ENCODE measurements at regions not wholly inside any gene's neighbourhood (a gene's known extent, or its start where the extent isn't known, plus 50 kb on each side); places are given as distances from the start of the nearest gene placed in this dataset.
A peak's percentile ranks its signal among the peaks of the same experiment; 100 is the strongest.

DNA sequence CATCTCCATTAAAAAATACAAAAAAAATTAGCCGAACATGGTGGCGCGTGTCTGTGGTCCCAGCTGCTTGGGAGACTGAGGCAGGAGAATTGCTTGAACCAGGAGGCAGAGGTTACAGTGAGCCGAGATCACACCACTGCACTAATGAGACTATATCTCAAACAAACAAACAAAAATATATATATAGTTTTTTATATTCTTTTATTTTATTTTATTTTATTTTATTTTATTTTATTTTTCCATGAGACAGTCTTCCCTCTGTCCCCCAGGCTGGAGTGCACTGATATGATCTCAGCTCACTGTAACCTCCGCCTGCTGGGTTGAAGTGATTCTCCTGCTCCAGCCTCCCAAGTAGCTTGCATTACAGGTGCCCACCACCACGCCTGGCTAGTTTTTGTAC lies 79.5 kb downstream of the IRF2BPL start:
- Histone ChIP-seq H3K4me1 (ENCODE audit: control insufficient read depth, insufficient read depth, low read length) (peaks cover 34% of the 10 kb centered on the region), H3K9me3 (ENCODE audit: control insufficient read depth in 2 of 2, low read length in 2 of 2) (no peaks in the 10 kb centered on the region), H3K36me3 (ENCODE audit: control insufficient read depth in 2 of 2, insufficient read depth in 2 of 2, low read length in 2 of 2) (no peaks in the 10 kb centered on the region), H3K4me3 (ENCODE audit: low read length in 2 of 2) (no peak overlapping the region), H3K27ac (ENCODE audit: low read length) (no peak overlapping the region), H3K27me3 (ENCODE audit: control insufficient read depth in 1 of 2, insufficient read depth in 2 of 2, low read length in 2 of 2) (no peaks in the 10 kb centered on the region), H3K9ac (ENCODE audit: low read length in 2 of 2) (no peak overlapping the region)

DNA sequence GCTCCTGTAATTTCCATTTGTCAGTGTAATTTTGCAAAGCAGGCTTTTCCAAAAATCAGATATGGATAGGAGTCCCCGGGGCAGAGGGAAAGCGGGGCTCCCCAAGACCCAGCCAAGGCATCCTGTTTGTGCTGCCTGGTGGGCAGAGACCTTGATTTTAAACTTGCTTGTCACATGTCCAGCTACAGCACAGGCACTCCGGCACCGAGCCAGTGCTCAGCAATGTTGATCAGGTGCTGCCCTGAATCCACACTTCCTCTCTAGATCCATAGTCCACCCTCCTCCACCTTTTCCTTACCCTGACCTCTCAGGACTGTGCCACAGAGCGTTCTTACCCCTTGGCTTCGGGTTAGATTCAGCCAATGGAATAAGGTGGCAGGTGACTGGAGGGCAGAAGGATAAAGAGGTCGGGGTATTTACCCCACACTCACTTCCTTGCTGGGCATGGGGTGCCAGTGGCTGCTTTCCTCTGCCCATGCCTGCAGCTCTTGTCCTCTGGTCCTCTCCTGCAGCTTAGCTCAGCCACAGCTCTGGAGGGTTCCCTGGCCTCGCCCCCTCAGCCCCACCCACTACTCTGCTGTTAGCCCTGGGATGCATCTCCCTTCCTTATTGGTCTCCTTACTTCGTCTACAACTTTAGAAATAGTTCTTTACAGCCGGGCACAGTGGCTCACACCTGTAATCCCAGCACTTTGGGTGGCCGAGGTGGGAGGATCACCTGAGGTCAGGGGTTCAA lies 80.1 kb downstream of the IRF2BPL start:
- Histone ChIP-seq H3K9ac (ENCODE audit: low read length in 2 of 2) (peak overlapping the region in 1 of 2 donors; percentile 13), H3K27me3 (ENCODE audit: control insufficient read depth in 1 of 2, insufficient read depth in 2 of 2, low read length in 2 of 2) (no peaks in the 10 kb centered on the region), H3K9me3 (ENCODE audit: control insufficient read depth in 2 of 2, low read length in 2 of 2) (no peaks in the 10 kb centered on the region), H3K4me1 (ENCODE audit: control insufficient read depth, insufficient read depth, low read length) (peaks cover 29% of the 10 kb centered on the region), H3K36me3 (ENCODE audit: control insufficient read depth in 2 of 2, insufficient read depth in 2 of 2, low read length in 2 of 2) (no peaks in the 10 kb centered on the region), H3K4me3 (ENCODE audit: low read length in 2 of 2) (no peak overlapping the region), H3K27ac (ENCODE audit: low read length) (peak overlapping the region; percentile 70)

- peaks cover 26% of the 10 kb centered on the region for H3K4me1 ChIP-seq (ENCODE audit: control insufficient read depth, insufficient read depth, low read length)
- H3K27me3 ChIP-seq (ENCODE audit: control insufficient read depth in 1 of 2, insufficient read depth in 2 of 2, low read length in 2 of 2) = no peaks in the 10 kb centered on the region
- peak overlapping the region; percentile 13 to 26 for H3K9ac ChIP-seq (ENCODE audit: low read length in 2 of 2)
- peak overlapping the region; percentile 70 for H3K27ac ChIP-seq (ENCODE audit: low read length)
- H3K4me3 ChIP-seq (ENCODE audit: low read length in 2 of 2) = peak overlapping the region in 1 of 2 donors; percentile 54
- no peaks in the 10 kb centered on the region for H3K9me3 ChIP-seq (ENCODE audit: control insufficient read depth in 2 of 2, low read length in 2 of 2)
- H3K36me3 ChIP-seq (ENCODE audit: control insufficient read depth in 2 of 2, insufficient read depth in 2 of 2, low read length in 2 of 2) = no peaks in the 10 kb centered on the region
These were observed 80.7 kb downstream of the IRF2BPL start for GRCh38 chr14:76947838-76948184.

DNA sequence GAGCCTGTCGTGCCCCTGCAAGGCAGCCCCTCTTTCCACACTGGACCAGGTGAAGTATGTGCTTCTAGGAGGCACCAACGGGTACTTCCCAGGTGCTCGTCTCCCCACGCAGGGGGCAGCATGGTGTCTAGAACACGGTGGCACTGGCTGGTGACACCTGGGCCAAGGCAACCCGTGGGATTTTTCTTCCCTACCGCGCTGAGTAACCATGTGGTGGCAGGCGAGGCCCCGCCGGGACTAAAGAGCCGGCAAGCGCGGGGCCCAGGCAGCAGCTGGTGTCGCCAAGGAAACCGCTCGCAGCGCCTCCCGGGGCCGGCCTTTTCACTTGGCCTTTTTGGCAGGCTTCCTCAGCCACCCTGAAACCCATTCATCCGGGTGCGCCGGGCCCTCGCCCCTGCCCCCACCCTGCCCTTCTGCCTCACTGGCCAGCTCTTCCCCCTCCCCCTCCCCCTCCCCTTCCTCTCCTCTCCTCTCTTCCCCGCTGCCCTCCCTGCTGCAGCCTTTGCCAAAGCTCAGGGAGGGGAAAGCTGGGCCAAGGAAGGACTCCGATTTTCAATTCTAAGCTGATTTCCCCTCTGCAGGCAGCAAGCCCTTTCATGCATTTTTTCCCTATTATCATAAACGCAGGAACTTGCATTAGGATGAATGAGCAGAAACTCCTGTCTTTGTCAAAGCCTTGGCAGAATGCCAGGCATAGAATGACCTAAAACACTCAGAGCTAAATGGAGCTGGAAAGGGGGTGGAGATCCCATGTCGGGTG lies 81.2 kb downstream of the IRF2BPL start:
- H3K9ac ChIP-seq (ENCODE audit: low read length in 2 of 2) = peak overlapping the region; percentile 46 to 47
- H3K27me3 ChIP-seq (ENCODE audit: control insufficient read depth in 1 of 2, insufficient read depth in 2 of 2, low read length in 2 of 2) = no peaks in the 10 kb centered on the region
- H3K27ac ChIP-seq (ENCODE audit: low read length) = peak overlapping the region; percentile 70
- peaks cover 26% of the 10 kb centered on the region for H3K4me1 ChIP-seq (ENCODE audit: control insufficient read depth, insufficient read depth, low read length)
- H3K4me3 ChIP-seq (ENCODE audit: low read length in 2 of 2) = peak overlapping the region in 1 of 2 donors; percentile 54
- H3K36me3 ChIP-seq (ENCODE audit: control insufficient read depth in 2 of 2, insufficient read depth in 2 of 2, low read length in 2 of 2) = no peaks in the 10 kb centered on the region
- no peaks in the 10 kb centered on the region for H3K9me3 ChIP-seq (ENCODE audit: control insufficient read depth in 2 of 2, low read length in 2 of 2)

- peak overlapping the region; percentile 70 for H3K27ac ChIP-seq (ENCODE audit: low read length)
- no peaks in the 10 kb centered on the region for H3K27me3 ChIP-seq (ENCODE audit: control insufficient read depth in 1 of 2, insufficient read depth in 2 of 2, low read length in 2 of 2)
- no peak overlapping the region for H3K4me3 ChIP-seq (ENCODE audit: low read length in 2 of 2)
- H3K36me3 ChIP-seq (ENCODE audit: control insufficient read depth in 2 of 2, insufficient read depth in 2 of 2, low read length in 2 of 2) = no peaks in the 10 kb centered on the region
- peak overlapping the region; percentile 46 to 47 for H3K9ac ChIP-seq (ENCODE audit: low read length in 2 of 2)
- H3K9me3 ChIP-seq (ENCODE audit: control insufficient read depth in 2 of 2, low read length in 2 of 2) = no peaks in the 10 kb centered on the region
- peaks cover 26% of the 10 kb centered on the region for H3K4me1 ChIP-seq (ENCODE audit: control insufficient read depth, insufficient read depth, low read length)
These were observed 81.8 kb downstream of the IRF2BPL start for GRCh38 chr14:76946753-76947077.

DNA sequence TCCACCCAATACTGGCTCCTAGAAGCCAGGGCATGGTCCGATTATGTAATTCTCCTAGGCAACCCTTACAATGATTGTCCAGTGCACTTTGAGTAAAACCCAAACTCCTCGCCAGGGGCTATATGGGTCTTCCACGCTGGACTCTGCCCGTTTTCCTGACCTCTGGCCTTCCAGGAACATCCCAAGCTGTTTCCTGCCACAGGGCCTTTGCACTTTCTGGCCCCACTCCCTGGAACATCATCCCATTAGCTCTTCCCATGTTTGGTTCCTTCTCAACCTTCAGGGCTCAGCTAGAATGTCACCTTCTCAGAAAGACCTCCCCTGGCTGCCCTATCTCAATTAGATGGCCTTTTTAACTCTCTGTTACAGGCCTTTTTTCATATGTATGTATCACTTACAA lies 85.4 kb downstream of the IRF2BPL start:
- H3K27me3 ChIP-seq (ENCODE audit: control insufficient read depth in 1 of 2, insufficient read depth in 2 of 2, low read length in 2 of 2) = no peaks in the 10 kb centered on the region
- H3K9me3 ChIP-seq (ENCODE audit: control insufficient read depth in 2 of 2, low read length in 2 of 2) = no peaks in the 10 kb centered on the region
- no peaks in the 10 kb centered on the region for H3K36me3 ChIP-seq (ENCODE audit: control insufficient read depth in 2 of 2, insufficient read depth in 2 of 2, low read length in 2 of 2)
- peaks cover 24% of the 10 kb centered on the region for H3K4me1 ChIP-seq (ENCODE audit: control insufficient read depth, insufficient read depth, low read length)
- no peak overlapping the region for H3K27ac ChIP-seq (ENCODE audit: low read length)
- no peak overlapping the region for H3K4me3 ChIP-seq (ENCODE audit: low read length in 2 of 2)
- H3K9ac ChIP-seq (ENCODE audit: low read length in 2 of 2) = no peak overlapping the region

GRCh38 chr14:76941946-76942805 lies 86.3 kb downstream of the IRF2BPL start:
- Histone ChIP-seq H3K4me1 (ENCODE audit: control insufficient read depth, insufficient read depth, low read length) (peaks cover 26% of the 10 kb centered on the region), H3K9ac (ENCODE audit: low read length in 2 of 2) (no peak overlapping the region), H3K27ac (ENCODE audit: low read length) (no peak overlapping the region), H3K36me3 (ENCODE audit: control insufficient read depth in 2 of 2, insufficient read depth in 2 of 2, low read length in 2 of 2) (no peaks in the 10 kb centered on the region), H3K4me3 (ENCODE audit: low read length in 2 of 2) (no peak overlapping the region), H3K27me3 (ENCODE audit: control insufficient read depth in 1 of 2, insufficient read depth in 2 of 2, low read length in 2 of 2) (no peaks in the 10 kb centered on the region), H3K9me3 (ENCODE audit: control insufficient read depth in 2 of 2, low read length in 2 of 2) (no peaks in the 10 kb centered on the region)

- H3K4me1 ChIP-seq (ENCODE audit: control insufficient read depth, insufficient read depth, low read length) = peaks cover 24% of the 10 kb centered on the region
- no peaks in the 10 kb centered on the region for H3K27me3 ChIP-seq (ENCODE audit: control insufficient read depth in 1 of 2, insufficient read depth in 2 of 2, low read length in 2 of 2)
- H3K4me3 ChIP-seq (ENCODE audit: low read length in 2 of 2) = no peak overlapping the region
- no peak overlapping the region for H3K9ac ChIP-seq (ENCODE audit: low read length in 2 of 2)
- H3K36me3 ChIP-seq (ENCODE audit: control insufficient read depth in 2 of 2, insufficient read depth in 2 of 2, low read length in 2 of 2) = no peaks in the 10 kb centered on the region
- no peaks in the 10 kb centered on the region for H3K9me3 ChIP-seq (ENCODE audit: control insufficient read depth in 2 of 2, low read length in 2 of 2)
- no peak overlapping the region for H3K27ac ChIP-seq (ENCODE audit: low read length)
These were observed 87.0 kb downstream of the IRF2BPL start for GRCh38 chr14:76941544-76941943.

DNA sequence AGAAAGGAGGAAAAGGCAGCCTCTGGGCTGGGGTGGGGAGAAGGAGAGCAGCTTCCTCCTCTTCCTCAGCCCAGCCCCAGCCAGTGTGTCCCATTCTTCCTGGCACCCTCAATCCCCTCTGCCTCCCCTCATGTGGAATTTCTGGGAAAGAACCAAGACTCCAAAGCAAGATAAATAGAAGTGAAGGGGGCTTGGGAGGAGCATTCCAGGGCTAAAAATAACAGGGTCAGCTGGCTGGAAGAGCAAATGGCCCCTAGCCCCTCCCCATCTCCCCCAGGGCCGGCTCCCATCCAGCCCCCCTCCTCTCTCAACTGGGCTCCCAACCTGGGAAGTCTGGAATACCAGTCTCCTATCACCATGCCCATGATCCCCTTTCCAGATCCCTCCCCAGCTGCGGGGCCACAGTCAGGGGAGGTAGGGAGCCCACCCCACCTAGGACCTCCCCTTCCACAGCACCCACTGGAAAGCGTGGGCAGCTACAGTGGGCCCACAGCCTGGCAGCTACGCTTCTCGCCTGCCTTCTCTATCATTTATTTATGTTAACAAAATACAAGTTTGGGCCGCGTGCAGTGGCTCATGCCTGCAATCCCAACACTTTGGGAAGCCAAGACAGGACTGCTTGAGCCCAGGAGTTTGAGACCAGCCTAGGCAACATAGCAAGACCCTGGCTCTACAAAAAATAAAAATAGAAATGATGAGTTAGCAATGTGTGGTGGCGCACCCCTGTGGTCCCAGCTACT lies 88.3 kb downstream of the IRF2BPL start:
- H3K27me3 ChIP-seq (ENCODE audit: control insufficient read depth in 1 of 2, insufficient read depth in 2 of 2, low read length in 2 of 2) = no peaks in the 10 kb centered on the region
- no peaks in the 10 kb centered on the region for H3K9me3 ChIP-seq (ENCODE audit: control insufficient read depth in 2 of 2, low read length in 2 of 2)
- H3K4me1 ChIP-seq (ENCODE audit: control insufficient read depth, insufficient read depth, low read length) = peaks cover 24% of the 10 kb centered on the region
- no peaks in the 10 kb centered on the region for H3K36me3 ChIP-seq (ENCODE audit: control insufficient read depth in 2 of 2, insufficient read depth in 2 of 2, low read length in 2 of 2)
- no peak overlapping the region for H3K4me3 ChIP-seq (ENCODE audit: low read length in 2 of 2)
- no peak overlapping the region for H3K27ac ChIP-seq (ENCODE audit: low read length)
- H3K9ac ChIP-seq (ENCODE audit: low read length in 2 of 2) = no peak overlapping the region

GRCh38 chr14:76939015-76939742 lies 89.3 kb downstream of the IRF2BPL start:
- Histone ChIP-seq H3K9ac (ENCODE audit: low read length in 2 of 2) (no peak overlapping the region), H3K36me3 (ENCODE audit: control insufficient read depth in 2 of 2, insufficient read depth in 2 of 2, low read length in 2 of 2) (no peaks in the 10 kb centered on the region), H3K27ac (ENCODE audit: low read length) (no peak overlapping the region), H3K4me3 (ENCODE audit: low read length in 2 of 2) (no peak overlapping the region), H3K9me3 (ENCODE audit: control insufficient read depth in 2 of 2, low read length in 2 of 2) (no peaks in the 10 kb centered on the region), H3K4me1 (ENCODE audit: control insufficient read depth, insufficient read depth, low read length) (peaks cover 24% of the 10 kb centered on the region), H3K27me3 (ENCODE audit: control insufficient read depth in 1 of 2, insufficient read depth in 2 of 2, low read length in 2 of 2) (no peaks in the 10 kb centered on the region)
